Vagina (tissue), 2 donors: ENCODE measurements at regions not wholly inside any gene's neighbourhood (a gene's known extent, or its start where the extent isn't known, plus 50 kb on each side); places are given as distances from the start of the nearest gene placed in this dataset.

Source experiments
- POLR2A ChIP-seq, 2 donors: fragments of 450-650 bp; IDR thresholded peaks; one replicate each; pipeline ENCODE4 v1.6.1; 2017; ENCODE audit warnings: antibody characterized with exemption in 2 of 2, mild to moderate bottlenecking in 2 of 2, moderate library complexity in 2 of 2
- TF ChIP-seq, protein P1 (sequence below), 3 experiments: fragments of 450-650 bp in 2 of 3; fragments of 200-600 bp in 1 of 3; sonication (generic) in 1 of 3; IDR thresholded peaks; one replicate each; pipeline ENCODE4 v1.5.1; 2017 to 2019; ENCODE audit warnings: antibody characterized with exemption in 3 of 3, mild to moderate bottlenecking in 2 of 3, moderate library complexity in 2 of 3

DNA sequence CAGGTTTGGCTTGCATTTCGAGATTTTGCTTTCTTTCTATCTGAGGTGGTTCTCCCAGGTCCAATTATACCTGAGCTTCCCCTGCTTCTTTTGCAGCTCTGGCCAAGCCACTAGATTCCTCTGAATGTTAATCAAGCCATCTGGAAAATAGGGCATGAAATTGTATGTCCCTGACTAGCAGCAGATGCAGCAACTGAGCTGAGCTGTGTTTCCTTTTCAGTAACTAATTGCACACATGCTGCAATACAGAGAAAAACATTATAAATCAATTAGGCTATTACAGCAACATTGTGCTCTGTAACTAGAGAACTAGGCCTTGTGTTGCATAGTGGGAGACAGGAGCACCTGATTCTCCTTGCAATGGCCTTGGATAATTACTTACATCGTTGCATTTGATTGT is 408.3 kb downstream of the ETS1 start:
- TF ChIP-seq, protein P1, sequence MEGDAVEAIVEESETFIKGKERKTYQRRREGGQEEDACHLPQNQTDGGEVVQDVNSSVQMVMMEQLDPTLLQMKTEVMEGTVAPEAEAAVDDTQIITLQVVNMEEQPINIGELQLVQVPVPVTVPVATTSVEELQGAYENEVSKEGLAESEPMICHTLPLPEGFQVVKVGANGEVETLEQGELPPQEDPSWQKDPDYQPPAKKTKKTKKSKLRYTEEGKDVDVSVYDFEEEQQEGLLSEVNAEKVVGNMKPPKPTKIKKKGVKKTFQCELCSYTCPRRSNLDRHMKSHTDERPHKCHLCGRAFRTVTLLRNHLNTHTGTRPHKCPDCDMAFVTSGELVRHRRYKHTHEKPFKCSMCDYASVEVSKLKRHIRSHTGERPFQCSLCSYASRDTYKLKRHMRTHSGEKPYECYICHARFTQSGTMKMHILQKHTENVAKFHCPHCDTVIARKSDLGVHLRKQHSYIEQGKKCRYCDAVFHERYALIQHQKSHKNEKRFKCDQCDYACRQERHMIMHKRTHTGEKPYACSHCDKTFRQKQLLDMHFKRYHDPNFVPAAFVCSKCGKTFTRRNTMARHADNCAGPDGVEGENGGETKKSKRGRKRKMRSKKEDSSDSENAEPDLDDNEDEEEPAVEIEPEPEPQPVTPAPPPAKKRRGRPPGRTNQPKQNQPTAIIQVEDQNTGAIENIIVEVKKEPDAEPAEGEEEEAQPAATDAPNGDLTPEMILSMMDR (IDR thresholded peaks at IDR 0.05): no peak
- TF ChIP-seq POLR2A (IDR thresholded peaks at IDR 0.05): no peak
